ENCODE measurements at regions not wholly inside any gene's neighbourhood (a gene's known extent, or its start where the extent isn't known, plus 50 kb on each side); places are given as distances from the start of the nearest gene placed in this dataset.
"Not testable (repeated sequence)": the region's sequence is repeated elsewhere in the genome, so short reads cannot be mapped to it uniquely, and the experiment has no call there.

DNA sequence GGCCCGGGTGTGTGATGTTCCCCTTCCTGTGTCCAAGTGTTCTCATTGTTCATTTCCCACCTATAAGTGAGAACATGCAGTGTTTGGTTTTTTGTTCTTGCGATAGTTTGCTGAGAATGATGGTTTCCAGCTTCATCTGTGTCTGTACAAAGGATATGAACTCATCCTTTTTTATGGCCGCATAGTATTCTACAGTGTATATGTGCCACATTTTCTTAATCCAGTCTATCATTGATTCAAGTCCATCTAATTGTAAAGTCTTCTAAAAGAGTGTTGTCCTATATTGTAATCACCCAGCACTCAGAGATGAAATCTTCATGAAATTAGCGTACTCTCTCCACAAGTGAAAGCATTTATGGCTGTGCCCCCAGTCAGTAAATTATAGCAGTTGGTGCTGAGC is 1096.6 kb downstream of the UQCRFS1 start:
- DNase-seq: not testable (repeated sequence)

DNA sequence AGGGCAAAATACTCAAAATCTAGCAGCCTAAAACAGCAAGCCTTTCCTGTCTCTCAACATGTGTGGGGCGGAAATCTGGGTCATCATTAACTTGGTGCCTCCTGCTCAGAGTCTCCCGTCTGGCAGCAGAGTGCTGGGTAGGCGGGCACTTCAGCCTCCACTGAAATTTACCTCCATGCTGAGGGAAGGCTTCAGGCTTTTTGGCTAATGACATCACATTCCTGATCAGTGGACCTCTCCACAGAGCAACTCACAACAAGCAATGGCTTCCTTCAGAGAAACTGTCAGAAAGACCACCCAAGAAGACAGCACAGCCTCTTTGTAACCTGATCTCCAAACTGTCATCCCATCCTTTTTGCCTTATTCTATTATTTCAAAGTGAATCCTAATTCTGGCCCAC is 1109.0 kb downstream of the UQCRFS1 start:
- no peak for DNase-seq

DNA sequence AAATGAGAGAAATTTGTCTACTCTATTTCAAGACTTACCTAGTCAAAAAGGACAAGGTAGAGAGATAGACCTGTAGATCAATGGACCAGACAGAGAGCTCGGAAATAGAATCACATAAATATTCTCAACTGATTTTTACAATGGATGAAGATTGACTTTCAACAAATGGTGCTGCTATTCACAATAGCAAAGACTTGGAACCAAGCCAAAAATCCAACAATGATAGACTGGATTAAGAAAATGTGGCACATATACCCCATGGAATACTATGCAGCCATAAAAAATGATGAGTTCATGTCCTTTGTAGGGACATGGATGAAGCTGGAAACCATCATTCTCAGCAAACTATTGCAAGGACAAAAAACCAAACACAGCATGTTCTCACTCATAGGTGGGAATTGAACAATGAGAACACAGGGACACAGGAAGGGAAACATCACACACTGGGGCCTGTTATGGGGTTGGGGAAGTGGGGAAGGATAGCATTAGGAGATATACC is 1128.2 kb downstream of the UQCRFS1 start:
- DNase-seq: not testable (repeated sequence)

DNA sequence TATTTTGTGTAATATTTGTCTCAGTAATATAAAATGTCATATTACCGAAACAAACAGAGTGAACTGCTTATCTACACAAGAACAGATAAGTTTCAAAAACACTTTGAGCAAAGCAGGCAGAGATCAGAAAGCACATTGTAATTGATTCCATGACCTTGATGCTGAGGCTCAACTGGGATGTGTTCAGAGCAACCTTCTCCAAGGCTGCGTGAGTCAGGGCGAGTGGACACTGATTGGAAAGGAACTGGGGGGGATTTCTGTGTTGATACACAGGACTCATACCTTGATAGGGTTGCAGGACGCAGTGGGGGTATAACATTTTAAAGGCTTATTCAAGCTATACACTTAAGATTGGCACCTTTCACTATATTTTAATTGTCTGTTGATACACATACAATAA is 1136.3 kb downstream of the UQCRFS1 start:
- DNase-seq: no peak

GRCh38 chr19:28075229-28075628 is 1137.7 kb downstream of the UQCRFS1 start:
- DNase-seq: no peak

DNA sequence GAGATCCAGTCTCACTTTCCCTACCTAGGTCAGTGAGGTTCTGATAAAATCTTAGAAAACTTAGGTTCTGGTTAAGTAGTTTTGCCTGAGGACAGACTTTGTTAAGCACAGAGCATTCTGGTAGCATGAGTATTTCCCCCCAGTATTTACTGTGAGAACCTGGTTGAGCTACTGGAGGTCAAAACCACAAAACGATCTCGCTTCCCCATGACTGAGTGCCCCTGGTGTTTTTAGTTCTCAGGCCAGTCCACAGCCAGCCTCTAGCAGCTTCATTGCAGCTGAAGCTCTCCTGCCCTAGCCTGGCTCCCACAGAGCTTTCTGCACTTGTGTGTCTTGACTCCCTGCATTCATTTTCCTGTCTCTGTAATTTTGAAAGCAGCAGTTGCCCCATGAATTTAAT is 1138.2 kb downstream of the UQCRFS1 start:
- no peak for DNase-seq

DNA sequence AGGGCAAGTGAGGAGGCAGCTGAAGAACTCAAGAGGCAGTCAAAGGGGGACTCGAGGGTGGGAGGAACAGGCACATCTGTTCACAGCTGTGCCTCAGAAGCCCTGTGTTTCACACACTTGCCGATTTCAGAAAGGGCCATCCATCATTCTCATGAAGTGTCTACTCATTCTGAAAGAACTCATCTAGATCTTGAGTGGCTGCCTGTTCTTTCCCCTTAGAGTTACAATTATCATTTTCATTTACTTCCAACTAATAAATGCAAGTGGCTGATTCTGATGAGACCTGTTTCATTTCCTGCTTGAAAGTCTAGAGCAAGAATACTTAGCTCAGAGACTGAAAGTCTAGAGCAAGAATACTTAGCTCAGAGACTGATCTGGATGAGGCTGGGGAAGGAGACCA is 1145.1 kb downstream of the UQCRFS1 start:
- DNase-seq: no peak

DNA sequence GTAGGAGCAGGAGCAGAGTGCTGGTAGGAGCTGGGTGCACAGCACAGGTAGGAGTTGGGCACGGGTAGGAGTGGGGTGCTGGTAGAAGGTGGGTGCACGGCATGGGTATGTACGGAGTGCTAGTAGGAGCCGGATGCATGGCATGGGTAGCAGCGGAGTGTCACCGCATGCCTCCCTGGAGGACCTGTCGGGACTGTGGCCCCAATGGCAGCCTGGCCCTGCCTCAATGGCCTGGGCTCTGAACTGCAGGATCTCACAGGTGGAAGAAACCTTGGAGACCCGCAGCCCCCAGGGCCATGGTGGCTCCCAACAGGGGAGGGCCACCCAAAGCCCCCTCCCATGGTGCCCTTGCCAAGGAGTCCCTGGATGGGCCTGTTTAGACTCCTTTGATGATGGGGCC is 1146.0 kb downstream of the UQCRFS1 start:
- DNase-seq: no peak

- DNase-seq: no peak
Observed at GRCh38 chr19:28066161-28066560, 1146.8 kb downstream of the UQCRFS1 start.

GRCh38 chr19:28065026-28065425 is 1147.9 kb downstream of the UQCRFS1 start:
- DNase-seq: no peak

GRCh38 chr19:28063702-28064101 is 1149.2 kb downstream of the UQCRFS1 start:
- DNase-seq: no peak

- DNase-seq: no peak
Observed at GRCh38 chr19:28061111-28061510, 1151.8 kb downstream of the UQCRFS1 start.

- DNase-seq: not testable (repeated sequence)
Observed at GRCh38 chr19:28057026-28057425, 1155.9 kb downstream of the UQCRFS1 start.

- DNase-seq: no peak
Observed at GRCh38 chr19:28051047-28051446, 1161.9 kb downstream of the UQCRFS1 start.

- no peak for DNase-seq
Observed at GRCh38 chr19:28049875-28050274, 1163.1 kb downstream of the UQCRFS1 start.

- no peak for DNase-seq
Observed at GRCh38 chr19:28046932-28047331, 1166.0 kb downstream of the UQCRFS1 start.

DNA sequence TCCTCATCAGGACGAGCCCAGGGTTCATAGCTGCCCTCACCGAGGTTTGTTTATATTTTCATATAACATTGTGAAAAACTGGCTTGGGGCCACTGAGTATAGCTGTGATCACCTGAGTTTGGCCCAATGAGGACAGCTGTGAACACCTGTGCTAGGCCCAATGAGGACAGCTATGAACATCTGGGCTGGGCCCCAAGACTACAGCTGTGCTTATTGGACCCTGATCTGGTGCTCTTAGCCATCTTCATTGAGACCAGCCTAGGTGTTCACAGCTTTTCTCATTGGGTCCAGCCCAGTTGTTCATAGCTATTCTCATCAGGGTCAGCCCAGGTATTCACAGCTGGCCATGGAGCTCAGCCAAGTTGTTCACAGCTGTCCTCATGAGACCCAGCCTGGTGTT is 1167.3 kb downstream of the UQCRFS1 start:
- DNase-seq: no peak

DNA sequence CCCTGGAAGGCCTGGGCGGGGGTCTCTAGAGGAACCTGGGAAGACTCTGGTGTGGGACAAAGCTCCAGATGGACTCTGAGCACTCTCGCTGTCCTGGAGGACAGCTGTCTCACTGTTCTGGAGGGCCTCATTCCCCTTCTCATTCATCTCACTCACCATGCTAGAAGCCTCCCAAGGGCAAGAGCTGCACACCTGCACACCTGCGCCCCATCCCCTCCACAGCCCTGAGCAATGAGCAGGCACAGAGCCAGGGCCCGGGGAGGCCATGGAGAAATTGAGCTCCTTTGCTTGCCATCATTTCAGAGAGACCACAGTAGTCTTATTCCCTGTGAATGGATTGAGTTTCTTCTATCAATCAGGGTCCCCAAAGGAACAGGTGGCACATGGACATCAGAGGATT is 1168.5 kb downstream of the UQCRFS1 start:
- DNase-seq: no peak

DNA sequence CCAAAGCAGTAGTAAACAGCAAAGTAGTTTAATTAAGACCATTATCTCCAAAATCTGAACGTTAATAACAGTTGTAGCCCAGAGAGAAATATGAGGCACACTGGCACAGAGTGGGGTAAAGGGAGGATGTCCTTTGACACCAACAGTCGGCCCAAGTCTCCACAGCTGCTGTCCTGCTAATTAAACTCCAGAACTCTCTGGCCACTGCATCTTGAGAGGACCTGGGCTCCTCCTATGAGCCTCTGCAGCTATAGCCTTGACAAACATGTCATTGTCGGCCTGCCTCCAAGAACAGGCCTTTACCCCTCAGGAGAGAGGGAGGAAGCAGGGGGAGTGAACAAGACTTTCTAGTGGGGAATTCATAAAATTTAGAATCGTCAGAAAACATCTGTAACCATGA is 1170.4 kb downstream of the UQCRFS1 start:
- DNase-seq: no peak

- DNase-seq: no peak
Observed at GRCh38 chr19:28039677-28040381, 1173.1 kb downstream of the UQCRFS1 start.

GRCh38 chr19:28037186-28037585 is 1175.8 kb downstream of the UQCRFS1 start:
- DNase-seq: no peak

- DNase-seq: no peak
Observed at GRCh38 chr19:28036486-28036885, 1176.5 kb downstream of the UQCRFS1 start.

- no peak for DNase-seq
Observed at GRCh38 chr19:28034936-28035335, 1178.0 kb downstream of the UQCRFS1 start.

GRCh38 chr19:28028881-28029444 is 1184.0 kb downstream of the UQCRFS1 start:
- DNase-seq: no peak

- DNase-seq: no peak
Observed at GRCh38 chr19:28027116-28027515, 1185.8 kb downstream of the UQCRFS1 start.

Data from stimulated activated naive CD4-positive, alpha-beta T cell treated with Interleukin-2 at 50 U/mL for 16 hours (primary cell).